ENCODE measurements at regions not wholly inside any gene's neighbourhood (a gene's known extent, or its start where the extent isn't known, plus 50 kb on each side); places are given as distances from the start of the nearest gene placed in this dataset.

- no peak overlapping the region for H3K4me3 ChIP-seq (ENCODE audit: low read depth, low read length)
- DNase-seq (ENCODE audit: low read depth, low spot score), result no peak
- ChIA-PET CTCF (no interaction called here), POLR2A (no interaction called here)
- TF ChIP-seq CTCF (IDR thresholded peaks at IDR 0.05; ENCODE audit: insufficient read depth, low read length, missing control alignments), result no peak
Measured at GRCh38 chr2:8102470-8102869, 579.4 kb upstream of the ID2 start.

- POLR2A ChIA-PET, result no interaction called here
- CTCF ChIA-PET, result no interaction called here
- no peak overlapping the region for H3K4me3 ChIP-seq (ENCODE audit: low read depth, low read length)
- no peak for TF ChIP-seq CTCF (IDR thresholded peaks at IDR 0.05; ENCODE audit: insufficient read depth, low read length, missing control alignments)
- DNase-seq (ENCODE audit: low read depth, low spot score), result no peak
Measured at GRCh38 chr2:8103085-8103708, 578.7 kb upstream of the ID2 start.

- no peak for DNase-seq (ENCODE audit: low read depth, low spot score)
- CTCF ChIA-PET, result no interaction called here
Measured at GRCh38 chr2:8107150-8107549, 574.7 kb upstream of the ID2 start.

GRCh38 chr2:8107621-8108378 is 574.1 kb upstream of the ID2 start:
- ChIA-PET POLR2A (no interaction called here), CTCF (no interaction called here)
- DNase-seq (ENCODE audit: low read depth, low spot score), result no peak
- no peak overlapping the region for H3K4me3 ChIP-seq (ENCODE audit: low read depth, low read length)
- TF ChIP-seq CTCF (IDR thresholded peaks at IDR 0.05; ENCODE audit: insufficient read depth, low read length, missing control alignments), result no peak

More at GRCh38 chr2:8107150-8107549, 574.7 kb upstream of the ID2 start:
- H3K4me3 ChIP-seq (ENCODE audit: low read depth, low read length), result no peak overlapping the region
- TF ChIP-seq CTCF (IDR thresholded peaks at IDR 0.05; ENCODE audit: insufficient read depth, low read length, missing control alignments), result no peak
- POLR2A ChIA-PET, result no interaction called here

- ChIA-PET POLR2A (no interaction called here), CTCF (interaction anchor here (1.2 kb wide), 1 partner anchor 653 kb away, joined by 3 read pairs; no protein-coding TSS in a partner anchor)
- DNase-seq (ENCODE audit: low read depth, low spot score), result no peak
- no peak for TF ChIP-seq CTCF (IDR thresholded peaks at IDR 0.05; ENCODE audit: insufficient read depth, low read length, missing control alignments)
- H3K4me3 ChIP-seq (ENCODE audit: low read depth, low read length), result no peak overlapping the region
Measured at GRCh38 chr2:8110716-8111115, 571.1 kb upstream of the ID2 start.

GRCh38 chr2:8111193-8111592 is 570.7 kb upstream of the ID2 start:
- ChIA-PET CTCF (interaction anchor here (1.2 kb wide), 1 partner anchor 652 kb away, joined by 3 read pairs; no protein-coding TSS in a partner anchor), POLR2A (no interaction called here)
- no peak for DNase-seq (ENCODE audit: low read depth, low spot score)
- TF ChIP-seq CTCF (IDR thresholded peaks at IDR 0.05; ENCODE audit: insufficient read depth, low read length, missing control alignments), result no peak
- H3K4me3 ChIP-seq (ENCODE audit: low read depth, low read length), result no peak overlapping the region
